ENCODE measurements at regions not wholly inside any gene's neighbourhood (a gene's known extent, or its start where the extent isn't known, plus 50 kb on each side); places are given as distances from the start of the nearest gene placed in this dataset.

DNA sequence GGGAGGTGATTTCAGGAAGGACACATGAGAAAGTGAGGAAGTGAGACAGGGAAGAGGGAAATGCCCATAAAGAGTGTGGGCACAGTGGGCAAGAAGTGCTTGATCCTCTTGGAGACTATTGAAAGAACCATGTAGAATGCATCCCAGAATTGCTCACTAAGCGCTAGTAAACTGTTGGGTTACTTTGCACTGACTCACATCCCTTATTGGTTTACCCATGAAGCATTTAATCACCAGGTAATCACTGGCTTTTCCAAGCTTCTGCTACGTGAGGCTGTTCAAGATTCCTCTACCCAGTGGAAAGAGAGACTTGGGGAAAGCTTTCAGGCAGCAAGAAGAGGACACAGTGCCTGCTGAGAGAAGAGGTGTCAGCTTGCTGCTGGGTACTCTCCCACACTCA, 410.0 kb upstream of the JAG1 start:
- no peak for DNase-seq (ENCODE audit: extremely low read depth in 1 of 11, low read depth in 9 of 11, low spot score in 4 of 11)

DNA sequence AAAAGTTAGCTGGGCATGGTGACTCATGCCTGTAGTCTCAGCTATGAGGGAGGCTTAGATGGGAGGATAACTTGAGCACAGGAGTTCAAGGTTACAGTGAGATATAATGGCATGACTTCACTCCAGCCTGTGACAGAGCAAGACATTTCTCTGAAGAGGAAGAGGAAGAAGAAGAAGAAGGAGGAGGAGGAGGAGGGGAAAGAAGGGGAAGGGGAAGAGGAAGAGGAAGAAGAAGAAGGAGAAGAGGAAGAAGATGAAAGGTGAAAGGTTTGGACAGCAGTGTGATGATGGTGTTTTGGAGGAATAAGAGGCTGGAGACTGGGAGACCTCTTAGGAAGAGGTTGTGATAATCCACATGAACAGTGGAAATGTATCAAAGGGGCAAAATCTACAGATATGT, 410.7 kb upstream of the JAG1 start:
- DNase-seq (ENCODE audit: extremely low read depth in 1 of 11, low read depth in 9 of 11, low spot score in 4 of 11), result no peak

DNA sequence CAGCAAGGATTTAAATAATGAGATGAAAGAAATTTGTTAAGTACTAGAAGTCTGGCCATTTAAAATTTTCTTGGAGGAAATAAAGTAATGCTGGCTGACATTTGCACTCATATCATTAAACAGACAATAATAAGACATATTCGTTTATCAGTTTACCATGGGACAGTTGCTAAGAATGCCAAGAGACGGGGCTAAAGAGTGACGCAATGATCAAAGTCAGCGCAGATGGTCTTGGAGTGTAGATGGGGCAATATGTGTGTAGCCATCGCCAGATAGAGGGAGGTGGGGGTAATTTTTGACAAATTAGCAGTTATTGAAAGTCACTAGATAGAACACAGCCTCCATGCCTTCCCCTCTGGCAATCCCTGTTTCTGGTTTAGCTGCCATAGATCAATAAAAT, 413.2 kb upstream of the JAG1 start:
- no peak for DNase-seq (ENCODE audit: extremely low read depth in 1 of 11, low read depth in 9 of 11, low spot score in 4 of 11)

DNA sequence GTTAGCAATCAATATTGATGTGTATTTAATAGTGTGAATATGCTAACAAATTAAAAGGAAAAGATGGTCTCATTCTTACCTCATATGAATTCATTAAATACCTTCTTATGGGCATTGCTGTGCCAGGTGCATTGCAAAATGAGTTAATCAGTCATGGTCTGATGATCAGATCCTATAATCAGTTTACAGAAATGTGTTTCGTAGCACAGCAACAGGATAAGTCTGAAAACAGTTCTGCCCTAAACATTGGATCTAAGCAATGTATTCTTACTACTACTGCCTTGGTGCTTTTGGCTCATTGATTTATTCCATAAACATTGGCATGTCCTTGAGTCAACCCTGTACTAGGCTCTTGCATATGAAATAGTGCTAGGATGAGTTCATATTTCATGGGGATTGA, 417.0 kb upstream of the JAG1 start:
- DNase-seq (ENCODE audit: extremely low read depth in 1 of 11, low read depth in 9 of 11, low spot score in 4 of 11), result no peak

DNA sequence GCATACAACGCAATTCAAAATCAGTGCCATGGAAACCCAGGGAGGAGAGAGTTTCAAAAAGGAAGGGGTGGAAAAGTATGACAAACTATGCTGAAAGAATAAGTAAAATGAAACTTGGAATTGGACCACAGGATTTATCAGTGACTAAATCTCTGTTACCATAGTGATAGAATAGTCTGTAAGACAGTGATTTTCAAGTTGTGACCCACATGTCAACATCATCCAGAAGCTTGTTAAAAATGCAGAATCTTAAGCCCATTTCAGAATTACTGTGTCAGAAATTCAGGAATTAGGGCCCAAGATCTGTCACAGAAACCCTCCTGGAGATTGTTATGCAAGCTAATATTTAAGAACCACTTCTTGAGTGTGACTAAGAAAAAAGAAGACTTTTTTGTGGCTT, 417.7 kb upstream of the JAG1 start:
- DNase-seq (ENCODE audit: extremely low read depth in 1 of 11, low read depth in 9 of 11, low spot score in 4 of 11), result no peak

DNA sequence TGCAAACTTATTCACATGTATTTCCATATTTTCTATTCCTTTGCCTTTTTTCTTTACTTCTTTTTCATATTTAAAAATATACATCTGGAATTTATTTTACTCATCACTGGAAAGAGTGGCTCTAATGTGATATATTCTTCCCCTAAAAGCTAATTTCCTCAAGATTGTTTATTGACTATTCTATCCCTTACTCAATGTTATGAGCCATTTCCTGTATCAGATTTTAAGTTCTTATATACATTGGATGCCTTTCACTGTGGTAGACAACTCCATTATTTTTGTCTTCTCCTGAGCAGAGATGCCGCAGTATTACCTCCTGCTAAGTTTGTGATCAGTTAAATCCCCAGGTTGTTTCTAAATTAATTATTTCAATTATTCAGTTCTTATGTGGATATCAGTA, 418.4 kb upstream of the JAG1 start:
- DNase-seq (ENCODE audit: extremely low read depth in 1 of 11, low read depth in 9 of 11, low spot score in 4 of 11), result no peak

DNA sequence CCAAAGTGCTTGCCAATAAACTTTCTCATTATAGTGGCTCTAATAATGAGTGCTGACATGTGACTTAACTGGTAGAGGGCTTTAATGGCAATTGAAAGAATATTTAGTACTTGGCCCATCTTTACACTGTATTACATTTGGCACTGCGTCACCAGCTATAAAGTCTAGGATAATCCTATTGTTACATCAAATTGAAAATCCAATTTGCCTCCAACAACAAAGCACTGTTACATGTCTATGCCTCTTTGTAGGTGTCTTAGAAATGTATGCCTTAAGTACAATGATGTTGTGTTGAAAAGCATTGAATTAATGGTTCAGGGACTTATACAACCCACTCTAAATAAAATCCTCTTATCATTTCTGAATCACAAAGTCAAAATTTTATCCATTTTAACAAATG, 420.4 kb upstream of the JAG1 start:
- DNase-seq (ENCODE audit: extremely low read depth in 1 of 11, low read depth in 9 of 11, low spot score in 4 of 11), result no peak

DNA sequence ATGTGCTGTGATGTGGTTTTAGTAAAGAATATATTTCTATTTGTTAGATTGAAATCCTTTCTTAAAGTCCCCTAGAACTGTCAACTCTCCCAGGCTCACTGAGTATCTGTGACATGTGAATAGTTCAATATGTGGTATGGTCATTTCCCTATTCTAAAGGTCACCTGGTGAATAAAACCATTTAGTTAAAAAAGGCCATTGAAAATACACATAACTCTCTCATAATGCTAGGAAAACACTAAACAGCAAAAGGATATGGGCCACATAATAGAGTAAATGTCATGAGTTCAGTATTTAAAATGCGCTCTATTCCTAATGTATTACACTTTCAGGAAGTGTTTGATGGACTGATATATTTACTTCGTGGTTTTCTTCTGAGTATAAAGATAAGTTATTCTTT, 420.9 kb upstream of the JAG1 start:
- no peak for DNase-seq (ENCODE audit: extremely low read depth in 1 of 11, low read depth in 9 of 11, low spot score in 4 of 11)

DNA sequence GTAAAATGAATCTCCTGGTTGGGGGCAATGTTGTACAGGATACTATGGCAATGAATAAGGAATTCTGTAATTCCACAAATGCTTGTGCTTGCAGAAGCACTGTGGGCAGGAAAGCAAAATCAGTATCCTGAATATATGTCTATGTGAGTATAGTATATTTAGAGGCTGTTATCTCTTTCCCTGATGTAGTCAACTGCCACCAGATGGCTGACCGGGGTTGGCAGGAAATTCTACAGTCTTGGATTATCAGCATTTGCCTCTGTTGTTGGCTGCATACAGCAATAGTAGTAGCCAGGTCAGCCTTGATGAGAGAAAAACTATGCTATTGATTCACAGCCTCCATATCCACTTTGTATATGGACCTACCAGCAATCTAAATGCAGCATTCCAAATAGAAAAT, 425.1 kb upstream of the JAG1 start:
- DNase-seq (ENCODE audit: extremely low read depth in 1 of 11, low read depth in 9 of 11, low spot score in 4 of 11), result no peak

DNA sequence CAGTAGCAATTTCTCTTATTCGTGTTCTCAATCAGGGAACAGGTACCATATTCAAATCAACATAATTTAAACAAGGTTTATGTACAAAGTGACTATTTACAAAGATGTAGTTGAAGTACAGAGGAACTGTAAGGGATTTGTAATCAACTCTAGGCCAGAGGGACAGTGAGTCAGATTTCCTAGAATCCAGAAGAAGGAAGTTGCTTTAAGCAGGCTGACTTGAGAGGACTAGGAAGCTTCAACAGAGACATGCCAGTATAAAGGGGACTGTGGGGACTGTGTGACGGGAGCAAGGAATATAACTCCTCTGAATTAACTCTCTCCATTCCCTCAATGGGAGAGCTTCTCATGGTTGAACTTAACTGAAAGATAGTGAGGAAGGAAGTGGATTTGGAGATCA, 427.4 kb upstream of the JAG1 start:
- no peak for DNase-seq (ENCODE audit: extremely low read depth in 1 of 11, low read depth in 9 of 11, low spot score in 4 of 11)

DNA sequence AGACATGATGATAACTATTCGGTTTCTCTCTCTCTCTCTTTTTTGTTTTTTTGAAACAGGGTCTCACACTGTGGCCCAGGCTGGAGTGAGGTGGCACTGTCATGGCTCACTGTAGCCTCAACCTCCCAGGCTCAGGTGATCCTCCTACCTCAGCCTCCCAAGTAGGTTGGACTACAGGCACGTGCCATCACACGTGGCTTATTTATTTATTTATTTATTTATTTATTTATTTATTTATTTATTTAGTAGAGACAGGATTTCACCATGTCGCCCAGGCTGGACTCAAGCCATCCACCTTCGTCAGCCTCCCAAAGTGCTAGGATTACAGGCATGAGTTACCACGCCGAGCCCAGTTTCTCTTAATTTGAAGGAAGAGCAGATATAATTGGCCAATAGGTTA, 427.9 kb upstream of the JAG1 start:
- DNase-seq (ENCODE audit: extremely low read depth in 1 of 11, low read depth in 9 of 11, low spot score in 4 of 11), result no peak

DNA sequence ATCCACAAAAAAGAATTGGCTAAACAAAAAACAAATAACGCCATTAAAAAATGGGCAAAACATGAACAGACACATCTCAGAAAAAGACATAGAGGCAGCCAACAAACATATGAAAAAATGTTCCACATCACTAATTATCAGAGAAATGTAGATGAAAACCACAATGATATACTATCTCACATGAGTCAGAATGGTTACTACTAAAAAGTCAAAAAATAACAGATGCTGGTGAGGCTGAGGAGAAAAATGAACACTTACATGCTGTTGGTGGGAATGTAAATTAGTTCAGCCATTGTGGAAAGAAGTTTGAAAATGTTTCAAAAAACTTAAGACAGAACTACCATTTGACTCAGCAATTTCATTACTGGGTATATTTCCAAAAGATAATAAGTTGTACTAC, 430.1 kb upstream of the JAG1 start:
- DNase-seq (ENCODE audit: extremely low read depth in 1 of 11, low read depth in 9 of 11, low spot score in 4 of 11), result no peak

DNA sequence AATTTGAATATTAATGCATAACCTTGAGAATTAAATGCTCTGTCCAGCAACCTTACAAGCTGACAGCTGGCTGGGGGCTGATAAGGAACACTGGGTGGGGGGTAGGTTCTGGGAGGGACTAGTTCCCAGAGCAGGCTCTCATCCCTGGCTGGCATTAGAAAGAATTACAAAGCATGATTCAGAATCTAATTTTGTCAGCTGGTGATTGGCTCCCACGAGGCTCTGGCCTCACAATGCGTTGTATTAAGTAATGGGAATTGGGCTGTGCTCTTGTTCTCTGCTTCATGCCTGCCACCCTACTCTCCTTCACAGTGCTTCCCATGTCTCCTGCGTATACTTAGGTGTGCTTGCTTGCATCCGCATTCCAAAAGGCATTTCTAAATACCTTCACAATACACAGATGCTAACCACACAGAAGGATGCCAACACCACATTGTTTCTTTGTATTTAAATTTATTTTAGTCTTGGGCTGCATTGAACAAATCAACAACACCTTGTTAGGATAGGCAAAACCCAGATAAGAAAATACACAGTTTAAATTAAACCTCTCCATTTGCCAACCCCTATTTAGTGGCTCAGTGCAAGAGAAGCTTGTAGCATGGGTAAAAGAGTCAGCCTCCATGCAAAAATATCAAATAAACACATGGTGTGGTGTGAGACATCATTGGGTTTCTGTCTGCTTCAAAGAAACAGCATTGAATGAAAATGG, 434.5 kb upstream of the JAG1 start:
- no peak for DNase-seq (ENCODE audit: extremely low read depth in 1 of 11, low read depth in 9 of 11, low spot score in 4 of 11)

DNA sequence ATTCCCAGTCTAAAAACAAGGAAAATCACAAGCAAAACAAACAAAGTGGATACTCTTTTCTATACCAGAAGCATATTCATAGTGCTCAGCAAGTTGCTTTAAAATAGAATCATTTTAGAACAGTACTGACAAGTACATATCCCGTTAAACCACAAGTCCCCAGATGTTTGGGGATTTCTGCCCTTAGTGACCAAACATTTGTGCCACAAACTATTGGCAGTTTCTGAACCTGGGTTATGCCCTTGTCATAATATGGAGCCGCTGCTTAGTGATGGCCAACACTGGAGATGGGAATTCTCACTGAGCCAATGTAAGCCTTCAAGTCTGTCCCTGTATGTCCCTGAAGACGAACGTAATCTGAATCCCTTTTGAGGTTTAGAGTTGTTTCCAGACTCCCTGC, 436.7 kb upstream of the JAG1 start:
- DNase-seq (ENCODE audit: extremely low read depth in 1 of 11, low read depth in 9 of 11, low spot score in 4 of 11), result no peak

DNA sequence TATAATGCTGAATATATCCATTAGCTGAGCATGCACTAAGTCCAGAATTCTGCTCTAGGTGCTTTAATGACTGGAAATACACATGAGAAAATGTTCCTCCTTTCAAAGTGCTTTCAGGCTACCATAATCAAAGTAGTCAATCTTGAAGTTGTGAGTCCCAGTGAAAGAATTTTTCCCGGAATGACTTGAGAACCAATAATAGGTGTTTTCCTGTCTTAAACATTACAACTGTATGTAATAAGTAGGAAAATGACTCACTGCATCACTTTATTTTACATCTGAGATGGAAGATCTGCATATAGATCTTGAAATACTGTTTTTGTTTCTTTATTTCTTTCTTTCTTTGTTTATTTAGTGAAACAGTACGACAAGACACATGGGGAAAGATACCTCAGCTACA, 437.4 kb upstream of the JAG1 start:
- DNase-seq (ENCODE audit: extremely low read depth in 1 of 11, low read depth in 9 of 11, low spot score in 4 of 11), result no peak

DNA sequence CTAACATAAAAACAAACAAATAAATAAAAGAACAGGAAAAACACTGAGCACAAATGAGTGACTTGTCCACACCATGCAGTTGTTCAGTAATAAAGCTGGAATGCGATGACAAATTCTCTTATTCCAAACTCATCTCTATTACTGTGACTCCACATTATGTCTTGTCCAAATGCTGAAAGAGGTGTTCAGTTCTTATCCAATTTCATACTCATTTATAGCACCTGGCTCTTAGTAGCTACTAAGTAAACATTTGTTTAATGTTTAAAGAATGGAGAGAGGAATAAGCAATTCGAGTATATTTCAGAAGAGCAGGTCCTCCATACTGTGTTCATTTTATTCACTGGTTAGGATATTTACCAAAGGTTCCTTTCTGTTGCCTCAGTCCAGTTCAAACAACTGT, 439.0 kb upstream of the JAG1 start:
- DNase-seq (ENCODE audit: extremely low read depth in 1 of 11, low read depth in 9 of 11, low spot score in 4 of 11), result no peak

DNA sequence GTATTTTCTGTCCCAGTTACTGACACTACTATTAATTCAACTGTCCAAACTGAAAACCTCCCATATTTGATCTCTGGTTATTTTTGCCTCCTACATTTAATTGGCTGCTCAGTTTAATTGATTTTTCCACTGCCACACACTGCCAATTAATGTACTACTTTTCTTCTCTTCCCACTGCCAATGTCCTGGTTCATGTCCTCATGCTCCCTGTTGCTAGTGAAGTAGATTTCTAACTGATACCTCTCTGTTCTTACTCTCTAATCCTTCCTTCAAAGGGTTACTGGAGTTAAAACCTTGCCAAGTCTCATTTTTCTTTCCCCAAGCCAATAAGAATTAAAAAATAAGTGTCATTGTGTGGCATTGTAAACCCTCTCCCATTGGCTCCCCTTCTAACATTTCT, 440.6 kb upstream of the JAG1 start:
- DNase-seq (ENCODE audit: extremely low read depth in 1 of 11, low read depth in 9 of 11, low spot score in 4 of 11), result no peak

DNA sequence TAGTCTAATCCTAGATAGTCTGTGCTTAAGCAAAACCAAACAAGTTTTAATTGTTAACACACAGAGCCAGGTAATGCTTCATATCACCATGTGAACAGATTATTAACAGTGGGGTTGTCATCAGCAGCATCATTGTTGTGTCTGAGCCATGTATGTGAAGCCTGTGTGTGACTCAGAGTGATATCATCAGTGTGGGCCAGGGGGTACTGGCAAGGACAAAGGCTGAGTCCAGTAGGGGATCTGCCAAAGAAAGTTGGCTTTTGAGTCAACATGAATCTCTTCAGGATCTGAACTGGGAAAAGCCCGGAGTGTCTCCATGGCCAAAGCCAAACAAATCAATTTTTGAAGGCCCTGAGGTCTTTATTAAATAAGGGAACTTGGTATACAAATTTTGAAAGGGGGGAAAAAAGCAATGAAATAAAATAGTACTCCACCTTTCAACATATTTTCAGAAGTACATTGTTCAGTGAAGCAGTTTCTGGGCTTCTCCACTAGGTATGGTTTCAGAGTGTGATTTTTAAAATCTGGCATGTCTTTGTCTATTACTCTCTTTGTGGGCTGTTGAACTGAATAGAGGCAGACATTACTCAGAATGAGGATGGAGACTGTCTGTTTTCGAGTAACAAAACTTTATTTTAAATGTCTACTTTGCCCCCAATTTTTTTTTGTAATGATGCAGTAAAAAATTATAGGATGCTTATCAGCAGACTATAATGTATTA, 444.2 kb upstream of the JAG1 start:
- DNase-seq (ENCODE audit: extremely low read depth in 1 of 11, low read depth in 9 of 11, low spot score in 4 of 11), result no peak

DNA sequence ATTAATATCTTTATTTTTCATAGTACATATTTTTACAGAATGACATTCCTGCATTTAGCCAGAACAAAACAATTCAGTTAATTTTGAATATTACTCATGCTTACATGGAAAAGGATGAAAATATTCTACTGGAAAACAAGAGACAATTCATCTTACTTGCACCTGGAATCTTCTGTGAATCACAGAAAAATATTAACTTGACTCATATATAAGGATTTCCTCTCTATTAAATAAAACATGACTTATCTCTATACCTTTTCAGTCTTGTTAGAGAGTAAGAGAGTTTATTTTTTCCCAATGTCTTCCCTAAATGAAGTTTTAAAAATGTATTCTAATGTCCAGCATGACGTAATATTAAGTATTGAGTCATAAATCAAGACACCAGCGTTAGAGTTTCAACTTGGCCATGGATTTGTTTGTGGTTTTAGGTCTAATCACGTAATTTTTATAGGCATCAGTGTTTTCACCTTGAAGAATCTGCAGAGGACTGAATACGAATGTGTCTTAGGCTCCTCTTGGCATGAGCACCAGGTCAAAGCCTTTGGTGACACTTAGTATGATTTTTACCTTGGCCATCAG, 445.1 kb upstream of the JAG1 start:
- no peak for DNase-seq (ENCODE audit: extremely low read depth in 1 of 11, low read depth in 9 of 11, low spot score in 4 of 11)

DNA sequence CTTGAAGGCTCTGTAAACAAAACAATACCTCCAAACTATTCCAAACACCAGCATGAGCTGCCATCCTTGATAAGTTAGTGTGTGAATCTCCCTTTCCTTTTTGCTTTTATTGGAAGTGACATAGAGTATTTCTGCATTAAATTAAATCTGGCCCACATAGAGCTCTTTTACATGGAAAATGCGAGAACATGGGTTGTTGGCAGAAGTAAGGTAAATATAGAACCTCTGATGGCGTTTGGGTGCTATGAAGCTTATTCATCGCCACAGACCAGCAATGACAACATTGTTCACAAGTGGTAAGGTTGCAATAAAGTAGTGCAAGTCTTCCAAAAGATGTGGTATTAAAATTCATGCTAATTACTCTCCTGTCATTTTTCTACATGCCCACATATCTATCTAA, 445.8 kb upstream of the JAG1 start:
- DNase-seq (ENCODE audit: extremely low read depth in 1 of 11, low read depth in 9 of 11, low spot score in 4 of 11), result no peak

DNA sequence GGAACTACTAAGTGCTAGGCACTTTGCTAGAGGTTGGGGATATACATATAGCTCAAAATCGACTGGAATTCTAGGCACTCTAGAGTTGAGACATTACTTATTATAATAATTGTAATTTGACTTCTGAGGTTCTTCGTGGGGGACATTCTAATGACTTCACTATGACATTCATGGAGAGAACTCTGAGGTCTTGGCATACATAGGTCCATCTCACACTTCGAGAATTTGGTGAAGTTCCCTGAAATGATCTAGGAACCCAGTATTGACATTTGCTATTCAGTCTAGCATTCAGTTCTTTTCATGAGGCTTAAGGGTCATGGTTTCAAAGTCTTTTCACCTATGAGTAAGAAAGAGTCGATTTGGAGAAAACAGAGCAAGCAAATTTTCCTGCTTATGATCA, 446.6 kb upstream of the JAG1 start:
- no peak for DNase-seq (ENCODE audit: extremely low read depth in 1 of 11, low read depth in 9 of 11, low spot score in 4 of 11)

Measured in renal cortex interstitium (tissue), 11 donors.